ENCODE measurements at regions not wholly inside any gene's neighbourhood (a gene's known extent, or its start where the extent isn't known, plus 50 kb on each side); places are given as distances from the start of the nearest gene placed in this dataset.

- DNase-seq (no peak), ATAC-seq (ENCODE audit: low read depth in 2 of 2) (no peak)
- H3K27me3 ChIP-seq (ENCODE audit: control insufficient read depth, insufficient read depth, low read length): no peaks in the 10 kb centered on the region
- Mint-ChIP-seq H3K27ac (no peak overlapping the region), H3K9me3 (peaks cover 0 to 2% (median 0%) of the 10 kb centered on the region in 7 donors), H3K4me1 (no peaks in the 10 kb centered on the region), H3K36me3 (no peaks in the 10 kb centered on the region), H3K27me3 (peaks cover 12% of the 10 kb centered on the region), H3K4me3 (no peak overlapping the region)
- H3K27ac ChIP-seq (ENCODE audit: insufficient read depth, low read length, poor library complexity, severe bottlenecking): no peak overlapping the region
- no peaks in the 10 kb centered on the region for H3K36me3 ChIP-seq (ENCODE audit: control insufficient read depth, insufficient read depth, low read length)
- no peaks in the 10 kb centered on the region for H3K4me1 ChIP-seq (ENCODE audit: control insufficient read depth, insufficient read depth, low read length, poor library complexity, severe bottlenecking)
- H3K4me3 ChIP-seq (ENCODE audit: low read depth, low read length): no peak overlapping the region
- H3K9me3 ChIP-seq (ENCODE audit: control insufficient read depth in 2 of 2, low read length in 2 of 2): no peaks in the 10 kb centered on the region
Observed at GRCh38 chr6:168158213-168158979, 79.4 kb upstream of the FRMD1 start.

DNA sequence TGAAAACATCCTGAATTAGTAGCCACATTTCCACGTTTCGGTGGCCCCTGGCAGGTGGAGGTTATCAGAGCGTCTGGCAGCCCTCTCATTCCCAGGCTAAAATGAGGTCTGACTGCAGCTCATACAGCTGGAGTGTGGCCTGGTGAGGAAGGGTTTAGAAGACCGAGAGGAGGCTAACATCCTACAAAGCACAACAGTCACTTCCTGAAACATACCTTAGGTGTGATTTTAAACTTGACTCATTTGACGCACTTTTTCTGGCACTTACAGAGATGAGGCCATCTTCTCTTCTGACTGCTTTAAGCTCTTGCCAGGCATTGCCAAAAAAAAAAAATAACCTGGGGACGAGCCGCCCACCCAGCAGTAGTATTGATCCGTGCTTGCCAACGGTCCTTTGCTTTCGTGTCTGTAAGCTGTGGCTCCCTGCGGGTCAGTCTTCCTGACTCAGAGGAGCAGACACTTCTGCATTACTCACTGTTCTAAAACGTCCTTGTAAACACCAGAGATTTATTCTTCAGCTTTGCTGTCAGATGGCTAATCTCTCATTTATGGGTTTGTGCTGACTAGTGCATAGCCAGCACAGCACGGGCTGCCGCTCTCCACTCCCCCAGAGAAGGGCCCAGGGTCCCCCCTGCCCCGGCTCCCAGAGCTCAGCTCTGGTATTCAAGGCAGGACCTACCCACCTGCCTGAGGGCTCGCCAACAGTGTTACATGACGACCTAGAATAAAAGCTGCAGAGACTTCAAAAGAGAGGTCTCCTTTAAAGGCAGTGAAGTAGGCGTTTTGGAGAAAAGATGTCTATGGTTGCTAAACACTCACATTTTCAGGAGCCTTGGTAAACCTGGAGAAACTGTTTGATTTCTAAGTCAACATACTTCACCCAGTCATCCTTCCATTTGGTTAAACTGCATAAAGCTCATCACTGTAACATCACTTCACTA, 78.5 kb upstream of the FRMD1 start:
- H3K36me3 ChIP-seq (ENCODE audit: control insufficient read depth, insufficient read depth, low read length): no peaks in the 10 kb centered on the region
- no peaks in the 10 kb centered on the region for H3K27me3 ChIP-seq (ENCODE audit: control insufficient read depth, insufficient read depth, low read length)
- Mint-ChIP-seq H3K4me3 (no peak overlapping the region), H3K27ac (no peak overlapping the region), H3K9me3 (peaks cover 0 to 2% (median 0%) of the 10 kb centered on the region in 7 donors), H3K27me3 (peaks cover 15% of the 10 kb centered on the region), H3K36me3 (no peaks in the 10 kb centered on the region), H3K4me1 (no peaks in the 10 kb centered on the region)
- no peak for ATAC-seq (ENCODE audit: low read depth in 2 of 2)
- no peaks in the 10 kb centered on the region for H3K9me3 ChIP-seq (ENCODE audit: control insufficient read depth in 2 of 2, low read length in 2 of 2)
- no peak overlapping the region for H3K4me3 ChIP-seq (ENCODE audit: low read depth, low read length)
- no peak for DNase-seq
- H3K4me1 ChIP-seq (ENCODE audit: control insufficient read depth, insufficient read depth, low read length, poor library complexity, severe bottlenecking): no peaks in the 10 kb centered on the region
- H3K27ac ChIP-seq (ENCODE audit: insufficient read depth, low read length, poor library complexity, severe bottlenecking): no peak overlapping the region

DNA sequence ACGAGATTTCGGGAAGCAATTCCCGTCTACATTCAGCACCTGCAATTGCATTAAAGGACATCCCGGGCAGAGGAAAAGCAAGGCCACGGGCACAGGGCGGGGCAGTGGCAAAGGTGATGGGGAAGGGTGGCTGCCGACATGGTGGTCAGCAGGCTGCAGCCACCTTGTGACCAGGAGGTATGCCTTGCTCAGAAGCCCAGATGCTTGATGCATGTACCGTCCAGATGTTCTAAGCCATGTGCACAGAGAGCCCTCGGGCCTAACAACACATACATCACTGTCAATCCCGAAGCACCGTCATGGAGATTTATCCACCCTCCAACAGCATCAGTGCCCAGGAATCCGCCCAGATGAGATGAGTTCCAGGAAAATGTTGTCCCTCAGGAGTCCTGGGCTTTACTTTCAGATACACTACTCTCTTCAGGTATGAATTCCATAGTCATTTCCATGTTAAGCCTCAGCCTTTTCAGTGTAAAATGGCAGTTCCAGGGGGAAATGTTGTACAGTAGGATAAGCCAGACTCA, 77.8 kb upstream of the FRMD1 start:
- no peak overlapping the region for H3K4me3 ChIP-seq (ENCODE audit: low read depth, low read length)
- Mint-ChIP-seq H3K4me3 (no peak overlapping the region), H3K27ac (no peak overlapping the region), H3K9me3 (peaks cover 0 to 2% (median 0%) of the 10 kb centered on the region in 7 donors), H3K4me1 (no peaks in the 10 kb centered on the region), H3K36me3 (no peaks in the 10 kb centered on the region), H3K27me3 (peaks cover 13% of the 10 kb centered on the region)
- no peaks in the 10 kb centered on the region for H3K9me3 ChIP-seq (ENCODE audit: control insufficient read depth in 2 of 2, low read length in 2 of 2)
- H3K27ac ChIP-seq (ENCODE audit: insufficient read depth, low read length, poor library complexity, severe bottlenecking): no peak overlapping the region
- no peaks in the 10 kb centered on the region for H3K36me3 ChIP-seq (ENCODE audit: control insufficient read depth, insufficient read depth, low read length)
- DNase-seq (no peak), ATAC-seq (ENCODE audit: low read depth in 2 of 2) (no peak)
- H3K4me1 ChIP-seq (ENCODE audit: control insufficient read depth, insufficient read depth, low read length, poor library complexity, severe bottlenecking): no peaks in the 10 kb centered on the region
- no peaks in the 10 kb centered on the region for H3K27me3 ChIP-seq (ENCODE audit: control insufficient read depth, insufficient read depth, low read length)

- Histone ChIP-seq H3K27ac (ENCODE audit: insufficient read depth, low read length, poor library complexity, severe bottlenecking) (no peak overlapping the region), H3K36me3 (ENCODE audit: control insufficient read depth, insufficient read depth, low read length) (no peaks in the 10 kb centered on the region), H3K27me3 (ENCODE audit: control insufficient read depth, insufficient read depth, low read length) (no peaks in the 10 kb centered on the region), H3K4me1 (ENCODE audit: control insufficient read depth, insufficient read depth, low read length, poor library complexity, severe bottlenecking) (no peaks in the 10 kb centered on the region), H3K9me3 (ENCODE audit: control insufficient read depth in 2 of 2, low read length in 2 of 2) (no peaks in the 10 kb centered on the region), H3K4me3 (ENCODE audit: low read depth, low read length) (no peak overlapping the region)
- Mint-ChIP-seq H3K36me3 (no peaks in the 10 kb centered on the region), H3K4me1 (no peaks in the 10 kb centered on the region), H3K27ac (no peak overlapping the region), H3K9me3 (peaks cover 0 to 2% (median 0%) of the 10 kb centered on the region in 7 donors), H3K27me3 (peaks cover 13% of the 10 kb centered on the region), H3K4me3 (no peak overlapping the region)
- no peak for ATAC-seq (ENCODE audit: low read depth in 2 of 2)
- DNase-seq: no peak
Observed at GRCh38 chr6:168155821-168156741, 77.1 kb upstream of the FRMD1 start.

GRCh38 chr6:168155193-168155592, 76.2 kb upstream of the FRMD1 start:
- H3K27me3 ChIP-seq (ENCODE audit: control insufficient read depth, insufficient read depth, low read length): no peaks in the 10 kb centered on the region
- DNase-seq (no peak), ATAC-seq (ENCODE audit: low read depth in 2 of 2) (no peak)
- Mint-ChIP-seq H3K27me3 (peaks cover 12% of the 10 kb centered on the region), H3K36me3 (no peaks in the 10 kb centered on the region), H3K9me3 (peaks cover 0 to 2% (median 0%) of the 10 kb centered on the region in 7 donors), H3K27ac (no peak overlapping the region), H3K4me3 (no peak overlapping the region), H3K4me1 (no peaks in the 10 kb centered on the region)
- H3K4me1 ChIP-seq (ENCODE audit: control insufficient read depth, insufficient read depth, low read length, poor library complexity, severe bottlenecking): no peaks in the 10 kb centered on the region
- no peaks in the 10 kb centered on the region for H3K36me3 ChIP-seq (ENCODE audit: control insufficient read depth, insufficient read depth, low read length)
- no peaks in the 10 kb centered on the region for H3K9me3 ChIP-seq (ENCODE audit: control insufficient read depth in 2 of 2, low read length in 2 of 2)
- no peak overlapping the region for H3K27ac ChIP-seq (ENCODE audit: insufficient read depth, low read length, poor library complexity, severe bottlenecking)
- H3K4me3 ChIP-seq (ENCODE audit: low read depth, low read length): no peak overlapping the region

- Histone ChIP-seq H3K4me3 (ENCODE audit: low read depth, low read length) (no peak overlapping the region), H3K36me3 (ENCODE audit: control insufficient read depth, insufficient read depth, low read length) (no peaks in the 10 kb centered on the region), H3K4me1 (ENCODE audit: control insufficient read depth, insufficient read depth, low read length, poor library complexity, severe bottlenecking) (no peaks in the 10 kb centered on the region), H3K27ac (ENCODE audit: insufficient read depth, low read length, poor library complexity, severe bottlenecking) (no peak overlapping the region), H3K9me3 (ENCODE audit: control insufficient read depth in 2 of 2, low read length in 2 of 2) (no peaks in the 10 kb centered on the region), H3K27me3 (ENCODE audit: control insufficient read depth, insufficient read depth, low read length) (no peaks in the 10 kb centered on the region)
- peaks cover 0 to 2% (median 0%) of the 10 kb centered on the region in 7 donors for H3K9me3 Mint-ChIP-seq
- no peak overlapping the region for H3K27ac Mint-ChIP-seq
- H3K4me3 Mint-ChIP-seq: no peak overlapping the region
- ATAC-seq (ENCODE audit: low read depth in 2 of 2) (no peak), DNase-seq (no peak)
- no peaks in the 10 kb centered on the region for H3K4me1 Mint-ChIP-seq
- peaks cover 9% of the 10 kb centered on the region for H3K27me3 Mint-ChIP-seq
- no peaks in the 10 kb centered on the region for H3K36me3 Mint-ChIP-seq
Observed at GRCh38 chr6:168154263-168154917, 75.4 kb upstream of the FRMD1 start.

DNA sequence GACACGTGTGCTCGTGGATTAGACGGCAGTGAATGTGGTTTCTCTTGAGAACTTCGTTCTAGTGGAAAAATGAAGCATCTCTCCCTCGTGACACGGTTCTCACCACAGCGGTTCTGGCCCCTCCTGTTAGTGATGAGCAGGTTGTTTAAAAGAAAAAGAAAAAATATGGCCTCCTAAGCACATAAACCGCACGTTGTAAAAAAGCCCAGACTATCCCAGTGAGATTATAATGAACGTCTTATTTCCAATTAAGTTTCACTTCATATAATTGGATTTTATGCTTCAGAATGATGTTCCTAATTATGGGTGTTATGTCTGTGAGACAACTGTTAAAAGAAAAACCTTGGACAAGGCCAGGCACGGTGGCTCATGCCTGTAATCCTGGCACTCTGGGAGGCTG, 74.5 kb upstream of the FRMD1 start:
- Mint-ChIP-seq H3K36me3 (no peaks in the 10 kb centered on the region), H3K4me3 (no peak overlapping the region), H3K27ac (no peak overlapping the region), H3K4me1 (no peaks in the 10 kb centered on the region), H3K27me3 (peaks cover 9% of the 10 kb centered on the region), H3K9me3 (peaks cover 0 to 2% (median 0%) of the 10 kb centered on the region in 7 donors)
- Histone ChIP-seq H3K27ac (ENCODE audit: insufficient read depth, low read length, poor library complexity, severe bottlenecking) (no peak overlapping the region), H3K4me3 (ENCODE audit: low read depth, low read length) (no peak overlapping the region), H3K4me1 (ENCODE audit: control insufficient read depth, insufficient read depth, low read length, poor library complexity, severe bottlenecking) (no peaks in the 10 kb centered on the region), H3K36me3 (ENCODE audit: control insufficient read depth, insufficient read depth, low read length) (no peaks in the 10 kb centered on the region), H3K9me3 (ENCODE audit: control insufficient read depth in 2 of 2, low read length in 2 of 2) (no peaks in the 10 kb centered on the region), H3K27me3 (ENCODE audit: control insufficient read depth, insufficient read depth, low read length) (no peaks in the 10 kb centered on the region)
- ATAC-seq (ENCODE audit: low read depth in 2 of 2) (no peak), DNase-seq (no peak)
